ENCODE measurements at regions not wholly inside any gene's neighbourhood (a gene's known extent, or its start where the extent isn't known, plus 50 kb on each side); places are given as distances from the start of the nearest gene placed in this dataset.

DNA sequence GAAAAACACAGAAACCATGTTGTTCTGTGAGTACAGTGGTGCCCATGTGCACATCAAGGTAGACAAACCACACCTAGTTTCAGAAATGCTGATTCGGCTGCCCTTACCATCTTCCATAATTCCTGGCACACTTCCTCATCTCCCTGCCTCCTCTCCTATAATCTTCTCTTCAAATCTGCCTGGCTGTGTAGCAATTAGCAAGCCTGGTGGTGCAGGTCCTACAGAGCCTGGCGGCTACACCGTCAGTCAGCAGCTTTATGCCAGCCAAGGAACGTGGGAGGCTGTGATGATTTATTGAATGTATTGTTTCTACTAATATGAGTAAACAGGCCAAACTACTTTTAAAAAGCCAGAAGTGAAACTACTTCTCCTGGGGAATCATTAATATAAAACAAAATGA, 106.8 kb downstream of the SEMA6D start:
- TF ChIP-seq, protein P1, sequence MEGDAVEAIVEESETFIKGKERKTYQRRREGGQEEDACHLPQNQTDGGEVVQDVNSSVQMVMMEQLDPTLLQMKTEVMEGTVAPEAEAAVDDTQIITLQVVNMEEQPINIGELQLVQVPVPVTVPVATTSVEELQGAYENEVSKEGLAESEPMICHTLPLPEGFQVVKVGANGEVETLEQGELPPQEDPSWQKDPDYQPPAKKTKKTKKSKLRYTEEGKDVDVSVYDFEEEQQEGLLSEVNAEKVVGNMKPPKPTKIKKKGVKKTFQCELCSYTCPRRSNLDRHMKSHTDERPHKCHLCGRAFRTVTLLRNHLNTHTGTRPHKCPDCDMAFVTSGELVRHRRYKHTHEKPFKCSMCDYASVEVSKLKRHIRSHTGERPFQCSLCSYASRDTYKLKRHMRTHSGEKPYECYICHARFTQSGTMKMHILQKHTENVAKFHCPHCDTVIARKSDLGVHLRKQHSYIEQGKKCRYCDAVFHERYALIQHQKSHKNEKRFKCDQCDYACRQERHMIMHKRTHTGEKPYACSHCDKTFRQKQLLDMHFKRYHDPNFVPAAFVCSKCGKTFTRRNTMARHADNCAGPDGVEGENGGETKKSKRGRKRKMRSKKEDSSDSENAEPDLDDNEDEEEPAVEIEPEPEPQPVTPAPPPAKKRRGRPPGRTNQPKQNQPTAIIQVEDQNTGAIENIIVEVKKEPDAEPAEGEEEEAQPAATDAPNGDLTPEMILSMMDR (IDR thresholded peaks at IDR 0.05) = no peak
- ATAC-seq (ENCODE audit: low FRiP score) (no peak), DNase-seq (ENCODE audit: low spot score) (no peak)

DNA sequence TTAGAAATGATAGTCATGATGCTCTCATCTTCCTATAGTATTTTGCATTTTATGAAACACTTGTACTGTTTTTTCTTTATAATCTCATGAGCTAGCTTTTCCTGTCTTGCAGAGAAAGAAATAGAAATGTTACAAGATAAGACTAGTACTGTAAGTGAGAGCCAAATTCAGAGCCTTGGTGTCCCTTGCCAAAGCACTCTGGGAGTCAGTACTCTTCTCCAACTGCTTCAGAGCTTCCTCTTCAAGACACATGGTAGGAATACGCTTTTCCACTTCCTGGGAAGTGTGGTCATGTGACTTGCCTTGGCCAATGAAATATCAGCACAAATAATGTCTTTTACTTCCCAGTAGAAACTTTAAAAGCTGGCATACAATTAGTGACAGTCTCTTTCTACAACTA, 112.4 kb downstream of the SEMA6D start:
- TF ChIP-seq, protein P1 (IDR thresholded peaks at IDR 0.05) = no peak
- no peak for DNase-seq (ENCODE audit: low spot score)
- ATAC-seq (ENCODE audit: low FRiP score) = no peak

DNA sequence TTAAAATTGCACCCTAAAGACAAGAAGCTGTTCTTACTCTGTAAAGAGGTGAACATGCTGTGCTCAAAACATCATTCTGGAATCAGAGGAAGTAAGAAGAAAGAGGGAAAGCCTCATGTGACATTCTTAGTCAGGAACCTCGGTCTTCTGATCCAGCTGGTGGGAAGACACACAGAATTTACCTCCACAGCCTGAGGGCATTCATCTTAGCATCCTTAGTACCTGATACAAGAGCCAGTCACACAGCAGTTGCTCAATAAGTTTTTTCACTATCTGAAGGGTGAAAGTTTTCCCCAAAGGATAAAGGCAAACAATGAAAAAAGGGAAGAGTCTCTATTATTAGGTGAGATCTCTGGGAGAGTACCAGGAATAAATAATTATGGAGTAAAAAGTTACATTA, 116.8 kb downstream of the SEMA6D start:
- no peak for DNase-seq (ENCODE audit: low spot score)
- TF ChIP-seq, protein P1 (IDR thresholded peaks at IDR 0.05) = no peak
- ATAC-seq (ENCODE audit: low FRiP score) = peak; percentile 57

DNA sequence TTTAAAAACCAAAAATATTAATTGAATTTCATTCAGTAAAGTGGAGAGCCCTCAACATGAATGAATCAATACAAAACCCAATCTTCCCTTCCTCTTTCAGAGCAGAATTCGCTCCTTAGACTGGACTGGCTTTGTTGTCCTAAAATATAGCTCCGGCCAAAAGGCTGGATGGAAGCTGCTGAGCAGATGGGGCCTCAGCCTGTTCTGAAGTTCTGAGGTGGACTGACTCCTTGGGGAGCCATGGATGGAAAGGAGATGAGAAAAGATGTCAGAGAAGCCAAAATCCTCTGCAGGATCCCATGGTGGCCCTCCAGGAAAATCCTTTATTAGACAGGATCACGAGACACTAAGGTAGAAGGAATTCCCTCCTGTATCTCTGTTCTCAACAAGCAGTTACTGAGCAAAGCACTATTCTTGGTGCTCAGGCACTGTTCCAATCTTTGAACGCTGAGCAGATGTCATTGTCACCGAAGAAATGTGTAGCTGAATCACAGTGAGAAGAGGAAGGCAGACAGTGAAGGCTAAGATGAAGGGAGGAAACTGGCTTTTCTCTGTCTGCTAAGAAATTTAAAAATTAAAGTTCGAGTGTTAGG, 122.0 kb downstream of the SEMA6D start:
- DNase-seq (ENCODE audit: low spot score) (no peak), ATAC-seq (ENCODE audit: low FRiP score) (no peak)
- TF ChIP-seq, protein P1 (IDR thresholded peaks at IDR 0.05) = no peak

DNA sequence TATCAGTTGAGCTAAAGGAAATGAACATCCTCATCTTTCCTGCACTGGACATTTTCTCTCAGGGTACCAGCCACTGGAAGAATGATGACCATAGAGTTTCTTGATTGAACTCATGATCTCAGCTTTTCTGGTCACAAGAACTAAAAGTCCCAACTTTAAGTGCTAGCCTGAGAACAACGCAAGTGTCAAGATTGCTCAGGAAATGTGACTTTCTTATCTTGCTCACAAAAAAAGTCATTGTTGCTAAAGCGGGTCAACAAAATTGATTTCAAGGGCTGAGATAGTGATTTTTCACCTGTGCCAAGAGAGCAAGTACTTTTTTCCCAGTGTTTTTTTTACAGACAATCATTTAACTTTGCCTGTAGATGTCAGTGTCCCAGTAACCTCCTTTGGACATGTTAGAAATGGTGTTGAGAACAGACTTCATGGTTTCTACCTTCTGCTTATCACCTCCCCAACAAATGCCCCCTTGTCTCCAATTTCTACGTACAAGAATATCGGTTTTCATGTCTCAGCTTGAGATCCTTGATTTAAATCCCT, 125.9 kb downstream of the SEMA6D start:
- DNase-seq (ENCODE audit: low spot score) = no peak
- no peak for ATAC-seq (ENCODE audit: low FRiP score)
- TF ChIP-seq, protein P1 (IDR thresholded peaks at IDR 0.05) = no peak

DNA sequence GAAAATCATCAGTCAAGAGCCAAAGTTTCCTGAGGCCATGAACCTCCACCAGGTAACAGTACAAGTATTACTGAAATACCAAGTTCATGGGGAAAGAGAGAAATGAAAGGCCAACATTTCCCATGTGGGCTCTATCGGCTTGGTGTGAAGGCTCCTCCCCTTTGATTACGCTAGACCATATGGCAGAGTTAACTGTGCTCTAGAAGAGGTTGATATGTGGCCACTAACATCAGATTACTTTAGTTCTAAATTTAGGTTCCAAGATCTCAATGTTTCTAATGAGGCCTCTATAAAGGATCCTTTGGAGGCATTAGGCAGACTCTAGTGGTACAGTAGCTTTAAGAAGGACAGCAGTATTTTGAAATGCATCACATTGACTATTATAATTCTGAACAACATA, 127.1 kb downstream of the SEMA6D start:
- ATAC-seq (ENCODE audit: low FRiP score) (no peak), DNase-seq (ENCODE audit: low spot score) (no peak)
- TF ChIP-seq, protein P1 (IDR thresholded peaks at IDR 0.05) = no peak

DNA sequence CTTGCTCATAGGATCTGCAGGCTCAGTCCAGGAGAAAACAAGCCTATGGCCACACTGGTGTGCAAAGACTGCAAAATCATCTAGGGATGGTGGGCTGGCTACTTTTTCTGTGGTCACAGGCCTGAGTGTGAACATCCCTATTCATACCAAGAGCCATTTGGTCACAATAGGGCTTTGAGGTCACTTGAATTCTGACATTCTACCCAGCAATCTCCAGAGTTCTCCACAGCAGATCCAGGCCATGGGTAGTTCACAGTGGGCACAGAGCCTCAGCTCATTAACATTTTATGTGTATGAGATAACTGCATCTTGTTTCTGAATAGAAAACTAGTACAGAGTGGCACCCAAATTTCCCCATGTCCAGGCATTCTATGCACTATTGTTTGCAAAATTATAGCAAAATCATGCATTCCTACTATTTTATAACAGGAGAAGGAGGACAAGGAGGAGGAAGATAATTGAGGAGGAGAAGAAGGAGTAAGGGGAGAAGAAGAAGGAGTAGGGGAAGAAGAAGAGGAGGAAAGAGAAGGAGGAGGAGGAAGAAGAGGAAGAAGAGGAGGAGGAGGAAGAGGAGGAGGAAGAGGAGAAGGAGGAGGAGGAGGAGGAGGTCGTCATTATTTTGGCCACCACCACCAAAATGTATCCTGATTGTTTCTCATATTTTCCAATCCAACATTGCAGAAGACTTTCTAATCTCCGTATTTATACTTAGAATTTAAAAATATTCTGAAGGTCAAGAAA, 129.0 kb downstream of the SEMA6D start:
- DNase-seq (ENCODE audit: low spot score) (no peak), ATAC-seq (ENCODE audit: low FRiP score) (no peak)
- TF ChIP-seq, protein P1 (IDR thresholded peaks at IDR 0.05) = no peak
